NT2/D1 (cell line): ENCODE measurements at regions not wholly inside any gene's neighbourhood (a gene's known extent, or its start where the extent isn't known, plus 50 kb on each side); places are given as distances from the start of the nearest gene placed in this dataset.

Source experiments
- SUZ12 ChIP-seq: IDR thresholded peaks from 2 replicates; pipeline ENCODE4 v1.6.1; 2011; ENCODE audit not compliant: insufficient read length, insufficient read depth; ENCODE audit errors: extremely low read depth
- ZNF274 ChIP-seq: IDR thresholded peaks from 2 replicates; pipeline ENCODE4 v1.6.1; 2011; ENCODE audit warnings: mild to moderate bottlenecking, low read depth, low read length

DNA sequence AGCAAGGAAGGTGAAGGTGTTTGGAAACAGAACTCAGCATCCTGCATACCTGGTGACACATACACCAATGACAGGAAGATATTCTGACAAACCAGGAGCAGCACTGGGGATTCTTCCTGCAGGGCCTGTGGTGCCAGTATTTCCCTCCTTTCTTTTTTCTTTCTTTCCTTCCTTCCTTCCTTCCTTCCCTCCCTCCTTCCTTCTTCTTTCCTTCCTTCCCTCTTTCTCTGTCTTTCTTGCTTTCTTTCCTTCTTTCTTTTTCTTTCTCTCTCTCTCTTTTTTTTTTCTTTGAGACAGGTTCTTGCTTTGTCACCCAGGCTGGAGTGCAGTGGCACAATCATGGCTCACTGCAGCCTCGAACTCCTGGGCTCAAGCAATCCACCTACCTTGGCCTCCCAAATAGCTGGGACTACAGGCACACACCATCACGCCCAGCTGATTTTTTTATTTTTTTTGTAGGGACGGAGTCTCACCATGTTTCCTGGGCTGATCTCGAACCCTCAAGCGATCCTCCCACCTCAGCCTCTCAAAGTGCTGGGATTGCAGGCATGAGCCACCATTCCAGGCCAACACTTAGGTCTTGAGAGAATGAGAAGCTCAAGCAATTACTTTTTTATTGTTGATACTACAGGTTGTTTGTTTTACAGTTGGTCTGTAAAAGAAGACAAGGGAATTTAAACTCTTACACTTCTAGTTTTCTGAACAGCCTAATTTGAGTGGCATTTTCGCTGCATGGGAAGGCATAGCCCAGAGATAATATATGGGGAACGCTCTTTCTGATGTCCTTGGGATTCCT, 54.7 kb upstream of the GATA6 start:
- TF ChIP-seq SUZ12 (no peak), ZNF274 (no peak)
